H1 (cell line): ENCODE measurements at regions not wholly inside any gene's neighbourhood (a gene's known extent, or its start where the extent isn't known, plus 50 kb on each side); places are given as distances from the start of the nearest gene placed in this dataset.

ENCODE experiments used
- CHD1 ChIP-seq: IDR thresholded peaks from 2 replicates; pipeline ENCODE4 v1.6.1; 2012; ENCODE audit warnings: low read depth, low read length, improper control_type of control experiment
- EP300 ChIP-seq, 2 experiments: IDR thresholded peaks; 1 replicate in 1 of 2; 2 replicates in 1 of 2; pipeline ENCODE4 v1.6.1; 2011 to 2012; ENCODE audit warnings: low read depth in 2 of 2, low read length in 2 of 2, mild to moderate bottlenecking in 2 of 2, borderline replicate concordance in 1 of 2, inconsistent platforms in 1 of 2, moderate library complexity in 1 of 2
- RFX5 ChIP-seq: IDR thresholded peaks from 2 replicates; pipeline ENCODE4 v1.6.1; 2011; ENCODE audit warnings: low read depth, low read length, improper control_type of control experiment, borderline replicate concordance
- TBP ChIP-seq: IDR thresholded peaks from 2 replicates; pipeline ENCODE4 v1.6.1; 2011; ENCODE audit warnings: low read depth, low read length, improper control_type of control experiment
- TEAD4 ChIP-seq: IDR thresholded peaks from 2 replicates; pipeline ENCODE4 v1.6.1; 2012; ENCODE audit warnings: low read depth, low read length, inconsistent platforms, mixed read lengths

DNA sequence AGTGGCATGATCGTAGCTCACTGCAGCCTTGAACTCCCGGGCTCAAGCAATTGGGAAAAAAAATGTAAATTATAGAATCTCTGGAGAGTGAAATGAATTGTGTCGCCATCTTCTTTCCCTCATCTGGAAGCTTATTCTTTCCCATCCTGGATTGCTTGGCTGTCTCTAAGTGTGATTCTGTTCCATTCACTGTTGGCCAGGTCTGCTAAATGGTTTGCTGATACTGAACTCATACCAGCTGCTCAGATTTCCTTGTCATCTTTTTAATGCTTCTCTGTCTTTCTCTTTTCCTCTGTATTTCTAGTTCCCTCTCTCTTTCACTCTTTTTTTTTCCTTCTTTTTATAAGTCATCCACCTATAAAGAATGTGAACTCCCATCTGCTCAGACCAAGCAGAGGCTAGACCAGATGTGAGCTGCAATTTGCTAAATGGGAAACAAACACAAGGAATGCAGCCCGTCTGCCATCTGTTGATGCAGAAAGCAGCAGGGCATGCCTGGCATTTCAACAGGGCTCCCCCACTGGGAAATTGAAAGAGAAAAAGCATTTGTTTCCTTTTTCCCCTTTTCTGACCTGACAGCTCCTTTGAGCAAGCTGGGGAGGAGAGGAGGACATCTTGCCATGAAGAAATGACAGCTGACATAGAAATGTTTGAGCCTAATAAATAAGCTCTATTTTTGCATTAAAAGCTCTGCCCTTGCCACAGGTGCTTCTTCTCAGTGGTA is 1823.6 kb upstream of the FLRT2 start (continued):
- TF ChIP-seq RFX5 (no peak), TBP (no peak), TEAD4 (peak; percentile 98), EP300 (IDR thresholded peaks at IDR 0.05; ENCODE audit: borderline replicate concordance in 1 of 2, low read depth in 2 of 2, low read length in 2 of 2) (peak in 1 of 2 experiments; percentile 93; a peak in 1 of 3 replicates), CHD1 (no peak)
